ENCODE measurements at regions not wholly inside any gene's neighbourhood (a gene's known extent, or its start where the extent isn't known, plus 50 kb on each side); places are given as distances from the start of the nearest gene placed in this dataset.

- TF ChIP-seq, protein P1, sequence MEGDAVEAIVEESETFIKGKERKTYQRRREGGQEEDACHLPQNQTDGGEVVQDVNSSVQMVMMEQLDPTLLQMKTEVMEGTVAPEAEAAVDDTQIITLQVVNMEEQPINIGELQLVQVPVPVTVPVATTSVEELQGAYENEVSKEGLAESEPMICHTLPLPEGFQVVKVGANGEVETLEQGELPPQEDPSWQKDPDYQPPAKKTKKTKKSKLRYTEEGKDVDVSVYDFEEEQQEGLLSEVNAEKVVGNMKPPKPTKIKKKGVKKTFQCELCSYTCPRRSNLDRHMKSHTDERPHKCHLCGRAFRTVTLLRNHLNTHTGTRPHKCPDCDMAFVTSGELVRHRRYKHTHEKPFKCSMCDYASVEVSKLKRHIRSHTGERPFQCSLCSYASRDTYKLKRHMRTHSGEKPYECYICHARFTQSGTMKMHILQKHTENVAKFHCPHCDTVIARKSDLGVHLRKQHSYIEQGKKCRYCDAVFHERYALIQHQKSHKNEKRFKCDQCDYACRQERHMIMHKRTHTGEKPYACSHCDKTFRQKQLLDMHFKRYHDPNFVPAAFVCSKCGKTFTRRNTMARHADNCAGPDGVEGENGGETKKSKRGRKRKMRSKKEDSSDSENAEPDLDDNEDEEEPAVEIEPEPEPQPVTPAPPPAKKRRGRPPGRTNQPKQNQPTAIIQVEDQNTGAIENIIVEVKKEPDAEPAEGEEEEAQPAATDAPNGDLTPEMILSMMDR (IDR thresholded peaks at IDR 0.05 in 8 of 11, conservative IDR thresholded peaks at IDR 0.05 in 3 of 11) = no peak
- no peak for TF ChIP-seq POLR2A (IDR thresholded peaks at IDR 0.05)
Measured at GRCh38 chr3:66593978-66594377, 93.2 kb upstream of the LRIG1 start.

All from spleen (tissue), 7 donors.